OCI-LY1 (cell line): ENCODE measurements at regions not wholly inside any gene's neighbourhood (a gene's known extent, or its start where the extent isn't known, plus 50 kb on each side); places are given as distances from the start of the nearest gene placed in this dataset.

Experiments used
- H2AFZ ChIP-seq: fragments of 200-600 bp; sonication (generic), shearing (Covaris generic); 2 replicates; pipeline ENCODE4 v1.6.0; 2014; ENCODE audit warnings: antibody characterized with exemption, mild to moderate bottlenecking, low read length
- H3F3A ChIP-seq: fragments of 200-600 bp; sonication (generic), shearing (Covaris generic); 2 replicates; pipeline ENCODE4 v1.6.0; 2014; ENCODE audit warnings: mild to moderate bottlenecking, antibody characterized with exemption, low read length, moderate library complexity; ENCODE audit not compliant: insufficient read depth
- H3K27ac ChIP-seq: fragments of 200-600 bp; sonication (generic); 2 replicates; pipeline ENCODE4 v1.5.1; 2014; ENCODE audit warnings: low read length, mixed run types, mild to moderate bottlenecking, low read depth; ENCODE audit not compliant: poor library complexity, severe bottlenecking
- H3K27me3 ChIP-seq: fragments of 200-600 bp; sonication (generic); 2 replicates; pipeline ENCODE4 v1.6.0; 2014; ENCODE audit warnings: antibody characterized with exemption, mild to moderate bottlenecking, low read length, moderate library complexity; ENCODE audit not compliant: insufficient read depth
- H3K36me3 ChIP-seq: fragments of 200-600 bp; sonication (generic); 2 replicates; pipeline ENCODE4 v1.6.1; 2014; ENCODE audit warnings: mild to moderate bottlenecking, antibody characterized with exemption, low read length, moderate library complexity, mixed read lengths; ENCODE audit not compliant: insufficient read depth
- H3K4me1 ChIP-seq: fragments of 200-600 bp; sonication (generic); 2 replicates; pipeline ENCODE4 v1.5.1; 2014; ENCODE audit warnings: mild to moderate bottlenecking, low read length, moderate library complexity; ENCODE audit not compliant: insufficient read depth, severe bottlenecking
- H3K4me2 ChIP-seq: fragments of 200-600 bp; sonication (generic), shearing (Covaris generic); 2 replicates; pipeline ENCODE4 v1.6.1; 2014; ENCODE audit warnings: low read length
- H3K4me3 ChIP-seq: fragments of 200-600 bp; sonication (generic); 2 replicates; pipeline ENCODE4 v1.5.1; 2014; ENCODE audit warnings: low read length, low read depth, mild to moderate bottlenecking, mixed read lengths; ENCODE audit not compliant: poor library complexity, severe bottlenecking
- H3K79me2 ChIP-seq: fragments of 200-600 bp; shearing (Covaris generic); 2 replicates; pipeline ENCODE4 v1.6.1; 2016; ENCODE audit warnings: mixed run types, low read length, mixed read lengths; ENCODE audit not compliant: insufficient read depth
- H3K9ac ChIP-seq: fragments of 200-600 bp; sonication (generic), shearing (Covaris generic); 2 replicates; pipeline ENCODE4 v1.6.1; 2014; ENCODE audit warnings: mild to moderate bottlenecking, low read length, mixed read lengths
- H3K9me2 ChIP-seq: fragments of 200-600 bp; sonication (generic), shearing (Covaris generic); 2 replicates; pipeline ENCODE4 v1.6.1; 2014; ENCODE audit warnings: low read depth, mild to moderate bottlenecking, low read length, mixed read lengths
- H3K9me3 ChIP-seq: fragments of 200-600 bp; shearing (Covaris generic); 2 replicates; pipeline ENCODE4 v1.6.1; 2014; ENCODE audit warnings: low read length, mixed read lengths
- H4K20me1 ChIP-seq: fragments of 200-600 bp; sonication (generic), shearing (Covaris generic); 2 replicates; pipeline ENCODE4 v1.6.0; 2016; ENCODE audit warnings: mild to moderate bottlenecking, low read length; ENCODE audit not compliant: insufficient read depth
- CTCF ChIP-seq: fragments of 200-600 bp; sonication (generic), shearing (Covaris generic); IDR thresholded peaks from 2 replicates; pipeline ENCODE4 v1.5.1; 2017; ENCODE audit warnings: mild to moderate bottlenecking, antibody characterized with exemption, low read length, moderate library complexity, mixed read lengths
- EZH2 ChIP-seq: fragments of 200-600 bp; sonication (generic), shearing (Covaris generic); IDR thresholded peaks from 2 replicates; pipeline ENCODE4 v1.8.0; 2017; ENCODE audit warnings: borderline replicate concordance, mixed run types, mild to moderate bottlenecking, antibody characterized with exemption, low read length, moderate library complexity, mixed read lengths

DNA sequence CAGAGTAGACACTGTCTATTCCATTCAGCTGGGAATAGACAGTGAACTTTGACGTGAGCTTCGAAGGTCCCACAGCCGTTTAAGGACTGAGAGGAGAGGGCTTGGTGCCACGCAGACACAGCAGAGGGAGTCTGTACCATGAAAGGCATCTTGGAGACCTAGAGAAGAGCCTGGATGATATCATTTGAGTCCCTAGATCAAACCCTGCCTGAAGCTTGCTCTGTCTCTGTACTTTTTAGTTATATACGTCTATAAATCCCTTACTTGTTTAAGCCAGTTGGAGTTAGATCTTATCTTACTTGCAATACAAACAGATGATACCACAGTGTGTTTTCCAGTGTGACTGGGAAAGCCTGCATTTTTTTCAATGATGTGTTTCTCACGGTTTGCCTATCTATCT, 128.9 kb upstream of the RTL1 start:
- H3K9me3 ChIP-seq, result no peaks in the 10 kb centered on the region
- no peaks in the 10 kb centered on the region for H3K36me3 ChIP-seq
- H3K27ac ChIP-seq, result no peak overlapping the region
- no peaks in the 10 kb centered on the region for H3K4me1 ChIP-seq
- H3K79me2 ChIP-seq, result no peaks in the 10 kb centered on the region
- H3K4me3 ChIP-seq, result no peak overlapping the region
- TF ChIP-seq CTCF (no peak), EZH2 (no peak)
- peaks cover 3% of the 10 kb centered on the region; the same call in 1 of the 2 replicates for H3K27me3 ChIP-seq
- H3K9ac ChIP-seq, result no peak overlapping the region
- no peak overlapping the region for H3K4me2 ChIP-seq
- H2AFZ ChIP-seq, result no peak overlapping the region
- H3K9me2 ChIP-seq, result no peaks in the 10 kb centered on the region
- no peaks in the 10 kb centered on the region for H3F3A ChIP-seq
- no peaks in the 10 kb centered on the region for H4K20me1 ChIP-seq

GRCh38 chr14:101033006-101033405, 129.5 kb upstream of the RTL1 start:
- Histone ChIP-seq H4K20me1 (no peaks in the 10 kb centered on the region), H3K27ac (no peak overlapping the region), H3K4me3 (no peak overlapping the region), H3K79me2 (no peaks in the 10 kb centered on the region), H3F3A (no peaks in the 10 kb centered on the region), H3K36me3 (no peaks in the 10 kb centered on the region), H2AFZ (no peak overlapping the region), H3K4me2 (no peak overlapping the region), H3K9ac (no peak overlapping the region), H3K27me3 (peaks cover 3% of the 10 kb centered on the region; the same call in 1 of the 2 replicates), H3K9me3 (no peaks in the 10 kb centered on the region), H3K9me2 (no peaks in the 10 kb centered on the region), H3K4me1 (no peaks in the 10 kb centered on the region)
- TF ChIP-seq CTCF (no peak), EZH2 (no peak)

DNA sequence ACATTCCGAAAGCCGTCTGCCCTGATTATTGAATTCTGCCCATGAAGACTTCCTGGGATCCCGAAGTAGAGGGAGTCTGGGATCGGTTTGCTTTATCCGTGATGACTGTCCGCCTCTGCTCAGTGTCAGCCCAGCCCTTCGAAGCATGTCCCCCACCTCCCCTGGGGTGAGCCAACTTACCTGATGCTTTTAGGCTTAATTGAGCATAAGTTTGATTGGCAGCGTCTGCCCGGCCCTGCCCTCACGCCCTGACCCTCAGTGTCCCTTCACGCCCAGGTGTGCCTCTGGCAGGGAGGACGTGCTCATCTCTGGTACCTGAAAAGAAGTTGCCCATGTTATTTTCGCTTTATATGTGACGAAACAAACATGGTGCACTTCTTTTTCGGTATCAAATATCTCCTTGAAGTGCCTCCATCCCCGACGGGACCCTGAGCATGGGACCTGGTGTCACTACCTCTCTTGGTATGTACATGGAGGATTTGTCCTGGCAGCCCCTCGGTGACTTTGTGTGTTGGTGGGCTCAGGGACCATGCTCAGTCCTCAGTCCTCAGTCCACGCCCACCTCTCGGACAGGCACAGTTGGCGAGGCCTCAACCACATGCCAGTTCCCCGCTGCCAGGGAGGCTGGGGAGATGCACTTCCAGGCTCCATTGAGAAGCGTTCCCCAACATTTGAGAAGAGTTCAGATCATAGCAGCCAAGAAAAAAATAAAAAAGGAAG, 130.1 kb upstream of the RTL1 start:
- Histone ChIP-seq H4K20me1 (no peaks in the 10 kb centered on the region), H3K4me1 (no peaks in the 10 kb centered on the region), H3K36me3 (no peaks in the 10 kb centered on the region), H2AFZ (no peak overlapping the region), H3K9me3 (no peaks in the 10 kb centered on the region), H3K27me3 (peaks cover 3% of the 10 kb centered on the region; the same call in 1 of the 2 replicates), H3K9ac (no peak overlapping the region), H3K4me2 (no peak overlapping the region), H3K27ac (no peak overlapping the region), H3K4me3 (no peak overlapping the region), H3K9me2 (no peaks in the 10 kb centered on the region), H3F3A (no peaks in the 10 kb centered on the region), H3K79me2 (no peaks in the 10 kb centered on the region)
- no peak for TF ChIP-seq EZH2
- no peak for TF ChIP-seq CTCF
